CD4-positive, alpha-beta T cell treated with Interleukin-17A for 1 hour (primary cell): ENCODE measurements at regions not wholly inside any gene's neighbourhood (a gene's known extent, or its start where the extent isn't known, plus 50 kb on each side); places are given as distances from the start of the nearest gene placed in this dataset.

Source experiments
- DNase-seq: peaks from one replicate; pipeline ENCODE4 v3.0.0-alpha.2; 2020

DNA sequence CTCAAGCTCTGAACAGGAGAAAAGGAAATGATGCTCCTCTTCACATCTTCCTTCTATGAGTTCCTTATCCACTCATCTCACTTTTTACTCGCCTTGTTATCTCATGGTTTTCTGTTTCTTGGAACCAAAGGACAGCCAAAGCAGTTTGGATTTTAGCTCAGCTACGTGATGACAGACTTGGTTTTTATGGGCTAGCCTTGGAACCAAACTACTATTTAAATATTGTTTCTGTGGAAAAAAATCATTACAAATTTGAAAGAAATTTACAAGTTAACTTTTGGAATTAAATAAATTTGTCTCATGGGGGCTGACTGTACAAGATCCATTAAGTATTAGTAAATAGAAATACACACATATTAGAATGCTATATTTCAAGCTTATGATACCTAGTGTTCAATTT, 727.8 kb upstream of the FANCL start:
- DNase-seq = no peak

GRCh38 chr2:58967736-58968135, 726.6 kb upstream of the FANCL start:
- DNase-seq = no peak

DNA sequence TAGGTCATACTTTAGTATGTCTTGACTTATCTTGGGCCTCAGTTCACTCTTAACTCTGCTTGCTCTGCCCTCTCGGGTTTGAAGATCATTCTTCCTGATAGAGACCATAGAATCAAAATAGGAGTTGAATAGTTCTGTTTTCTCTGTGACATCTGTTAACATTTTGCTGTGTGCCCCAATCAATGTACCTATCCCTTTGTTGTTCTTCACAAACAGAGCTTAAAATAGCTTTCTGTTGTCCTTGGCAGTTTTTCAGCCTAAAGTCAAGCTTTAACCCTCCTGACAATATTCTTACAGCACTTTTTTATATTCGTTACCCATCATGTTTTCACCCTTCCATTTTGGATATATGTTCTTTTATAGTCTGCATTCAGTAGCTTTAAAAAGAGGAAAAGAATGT, 724.5 kb upstream of the FANCL start:
- no peak for DNase-seq

DNA sequence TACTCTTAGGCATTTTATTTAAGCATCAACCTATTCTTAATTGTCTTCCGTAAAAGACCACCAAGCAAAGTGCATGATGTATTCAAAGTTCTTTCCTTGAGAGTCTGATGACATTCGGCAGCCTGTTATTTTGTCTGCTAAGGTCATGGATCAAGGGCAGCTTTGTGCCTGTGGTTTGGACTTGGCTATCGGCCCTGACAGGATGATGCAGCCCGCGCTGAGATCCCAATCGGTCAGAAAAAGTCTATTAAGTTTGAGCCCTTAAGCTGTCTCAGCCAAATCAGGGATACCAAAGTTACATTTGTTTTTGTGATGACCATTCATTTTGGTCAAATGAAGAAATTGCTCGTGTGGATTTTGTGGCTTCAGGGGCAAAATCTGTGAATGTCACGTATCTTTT, 718.9 kb upstream of the FANCL start:
- DNase-seq = no peak

DNA sequence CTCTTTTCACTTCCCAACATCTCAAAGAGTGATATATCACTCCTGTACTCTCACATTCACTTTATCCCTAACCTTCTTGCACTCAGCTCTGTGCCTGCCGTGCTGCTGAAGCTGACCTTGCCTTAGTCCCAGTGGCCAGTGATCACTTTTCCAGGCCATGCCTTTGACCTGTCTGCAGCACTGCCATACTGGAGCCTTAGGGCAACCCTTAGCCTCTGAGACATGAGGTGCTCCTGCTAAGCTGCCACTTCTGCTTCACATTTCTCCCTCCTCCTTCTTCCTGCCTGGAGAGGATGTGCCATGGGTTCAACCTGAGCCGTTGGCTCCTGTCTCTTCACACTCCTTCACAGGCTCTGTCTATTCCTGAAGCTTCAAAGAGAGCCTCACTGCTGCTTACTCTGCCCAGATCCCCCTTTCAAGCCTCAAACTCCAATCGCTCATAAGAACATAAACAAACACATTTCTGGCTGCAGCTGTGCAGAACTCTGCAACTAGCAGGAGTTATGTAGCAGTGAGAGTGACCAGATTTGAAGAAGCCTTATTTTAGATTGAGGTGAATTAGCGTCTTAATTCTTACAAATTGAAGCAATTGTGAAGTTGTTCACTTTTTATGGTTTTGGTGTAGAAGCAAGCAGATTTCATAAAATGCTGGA, 716.2 kb upstream of the FANCL start:
- DNase-seq = no peak

GRCh38 chr2:58954880-58955385, 713.8 kb upstream of the FANCL start:
- no peak for DNase-seq

DNA sequence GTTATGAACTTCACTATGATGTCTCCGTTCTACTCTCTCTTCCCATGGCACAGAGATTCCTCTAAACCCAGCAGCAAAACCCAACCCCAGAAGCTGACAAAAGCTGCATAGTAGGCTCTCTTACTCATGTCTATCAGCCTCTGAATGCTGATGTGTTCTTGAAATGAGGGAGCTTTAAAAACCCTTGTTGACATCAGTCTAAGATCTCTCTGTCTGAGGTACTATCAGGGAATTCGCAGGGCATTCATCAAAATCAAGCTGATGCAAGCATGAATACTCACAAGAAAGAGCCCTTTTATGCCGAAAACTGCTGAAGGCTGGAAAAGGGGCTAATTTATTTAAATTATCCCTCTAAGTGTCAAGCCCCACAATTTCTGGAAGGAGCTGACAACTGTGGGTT, 710.6 kb upstream of the FANCL start:
- no peak for DNase-seq

DNA sequence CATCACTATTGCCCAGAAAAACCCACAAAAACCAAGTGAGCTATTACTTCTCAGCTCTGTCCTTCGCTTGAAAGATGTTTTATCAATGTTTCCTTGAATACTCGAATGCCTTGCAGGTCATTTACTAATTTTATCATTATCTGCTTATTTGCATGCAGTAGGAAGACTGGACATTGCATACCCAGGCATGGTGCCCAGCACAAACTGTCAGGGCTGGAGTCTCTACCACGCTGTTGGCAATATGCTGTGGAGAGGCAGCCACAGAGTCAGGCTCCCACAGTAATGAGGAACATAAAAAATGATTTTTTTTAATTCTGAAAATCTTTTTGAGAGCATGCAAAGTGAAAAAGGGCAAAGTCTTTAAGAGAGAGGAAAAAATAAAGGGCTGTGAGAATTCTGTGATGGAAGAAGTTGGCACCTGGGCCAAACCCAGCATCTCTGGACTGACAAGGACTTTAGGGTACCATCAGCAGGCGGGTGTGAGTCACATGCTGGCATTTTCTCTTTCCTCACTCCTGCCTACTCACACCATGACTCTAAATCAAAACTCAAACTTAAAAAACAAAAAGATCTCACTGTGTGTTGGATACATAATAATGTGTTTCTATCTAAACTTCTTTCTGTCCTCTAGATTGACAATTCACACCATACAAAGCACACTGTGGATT, 709.8 kb upstream of the FANCL start:
- DNase-seq = no peak

DNA sequence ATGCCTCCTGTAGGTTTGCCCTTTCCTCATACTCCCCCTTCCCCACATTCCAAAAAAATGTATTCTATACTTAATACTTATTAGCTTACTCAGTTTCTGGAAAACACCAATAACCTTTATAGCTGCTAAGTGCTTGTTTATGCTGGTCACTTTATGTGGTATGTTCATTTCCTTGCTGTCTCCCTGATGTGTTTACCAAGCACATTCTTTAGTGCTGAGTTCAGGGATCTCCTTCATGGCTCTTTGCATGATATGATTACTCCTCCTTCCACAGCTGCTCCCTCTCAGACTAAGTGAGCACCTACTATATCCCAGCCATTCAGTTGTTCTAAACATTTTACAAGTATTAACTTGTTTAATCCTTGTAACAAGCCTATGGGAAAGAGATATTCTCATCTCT, 698.3 kb upstream of the FANCL start:
- DNase-seq = no peak

DNA sequence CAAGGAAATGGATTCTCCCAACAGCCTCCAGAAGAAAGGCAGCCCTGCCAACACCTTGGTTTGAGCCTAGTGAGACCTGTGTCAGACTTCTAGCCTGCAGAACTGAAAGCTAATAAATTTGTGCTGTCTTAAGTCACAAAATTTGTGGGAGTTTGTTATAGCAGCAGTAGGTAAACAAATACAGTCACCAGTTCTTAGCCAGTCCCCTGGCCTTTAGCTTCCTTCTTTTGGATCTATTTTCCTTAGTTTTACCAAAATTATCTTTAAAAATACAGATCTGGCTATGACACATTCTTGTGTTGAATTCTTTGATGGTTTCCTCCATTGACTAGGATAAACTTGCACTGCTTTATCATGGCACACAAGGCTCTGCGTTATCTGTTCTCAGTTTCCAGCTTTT, 697.9 kb upstream of the FANCL start:
- DNase-seq = no peak

GRCh38 chr2:58932801-58933200, 691.7 kb upstream of the FANCL start:
- DNase-seq = no peak

DNA sequence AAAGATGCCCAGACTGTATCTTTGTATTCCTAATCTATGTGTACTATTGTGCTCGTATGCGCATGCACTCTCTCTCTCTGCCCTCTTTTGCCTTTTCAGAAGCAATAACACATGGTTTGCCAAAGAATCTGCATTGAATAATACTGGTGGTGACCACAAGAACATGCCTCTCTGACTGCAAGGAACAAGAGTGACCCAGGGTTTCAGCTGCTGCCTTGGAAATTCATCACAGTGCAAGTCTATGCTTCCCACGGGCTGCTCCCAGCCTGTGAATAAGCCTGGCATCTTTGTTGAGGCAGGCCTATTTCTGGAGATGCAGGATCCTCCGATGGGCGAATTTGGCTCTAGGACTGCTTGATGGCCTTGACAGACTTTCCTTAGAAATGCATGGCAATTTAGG, 689.4 kb upstream of the FANCL start:
- no peak for DNase-seq

DNA sequence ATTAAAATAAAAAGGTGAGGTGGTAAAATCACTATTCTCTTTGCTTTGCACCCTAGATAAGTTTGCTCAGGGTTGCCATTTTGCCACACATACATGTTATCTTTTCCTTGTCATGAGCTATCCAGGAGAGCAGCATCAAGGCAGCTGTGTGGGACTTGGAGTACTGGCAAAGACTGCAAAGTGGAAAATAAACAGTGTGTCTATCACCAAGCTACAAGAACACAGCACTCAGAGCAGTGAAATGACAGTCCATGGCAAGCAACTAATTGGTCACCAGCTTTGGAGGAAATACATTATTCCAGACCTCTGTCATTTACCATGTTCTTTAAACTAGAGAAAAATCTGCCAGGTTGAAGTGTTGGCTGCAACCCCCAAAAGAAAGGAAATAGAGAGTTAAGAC, 687.8 kb upstream of the FANCL start:
- DNase-seq = no peak

DNA sequence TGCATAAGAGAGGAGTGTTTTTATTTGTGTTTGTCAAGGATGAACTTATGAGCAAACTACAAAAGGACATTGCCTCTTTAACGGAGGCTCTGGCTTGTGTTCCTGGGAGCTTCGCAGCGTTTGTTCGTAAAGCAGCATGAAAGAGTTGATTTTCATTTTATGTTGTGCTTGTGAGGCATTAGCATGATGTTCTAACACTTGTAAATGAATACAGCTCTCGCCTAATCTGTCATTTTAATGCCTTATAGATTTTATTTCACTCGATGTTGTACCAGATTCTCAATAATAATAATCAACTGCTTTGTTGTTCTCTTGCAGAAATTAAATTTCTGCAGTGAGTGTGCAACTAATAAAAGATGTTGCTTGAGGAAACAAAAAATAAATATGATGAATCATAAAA, 687.3 kb upstream of the FANCL start:
- no peak for DNase-seq

GRCh38 chr2:58926112-58926511, 685.0 kb upstream of the FANCL start:
- DNase-seq = no peak

DNA sequence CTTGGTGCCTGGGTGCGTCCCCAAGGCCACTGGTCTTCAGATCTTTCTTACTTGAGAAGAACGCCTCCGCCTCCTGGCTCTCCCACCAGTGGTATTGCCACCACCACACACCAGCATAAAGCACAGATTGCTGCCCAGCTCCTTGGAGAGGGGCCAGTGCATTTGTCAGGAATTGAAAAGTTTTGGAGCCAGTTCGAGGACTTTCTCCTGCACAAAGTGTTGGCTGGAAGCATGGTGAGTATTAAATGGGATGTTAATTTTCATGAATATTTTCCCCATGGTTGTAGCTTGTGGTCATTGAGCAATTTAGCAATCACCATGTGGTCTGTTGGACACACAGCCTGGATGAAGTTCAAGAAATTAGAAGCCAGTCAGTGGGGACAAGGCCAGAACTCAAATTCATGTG, 684.6 kb upstream of the FANCL start:
- no peak for DNase-seq

GRCh38 chr2:58923869-58924268, 682.7 kb upstream of the FANCL start:
- DNase-seq = no peak

GRCh38 chr2:58922245-58922644, 681.1 kb upstream of the FANCL start:
- DNase-seq = no peak

DNA sequence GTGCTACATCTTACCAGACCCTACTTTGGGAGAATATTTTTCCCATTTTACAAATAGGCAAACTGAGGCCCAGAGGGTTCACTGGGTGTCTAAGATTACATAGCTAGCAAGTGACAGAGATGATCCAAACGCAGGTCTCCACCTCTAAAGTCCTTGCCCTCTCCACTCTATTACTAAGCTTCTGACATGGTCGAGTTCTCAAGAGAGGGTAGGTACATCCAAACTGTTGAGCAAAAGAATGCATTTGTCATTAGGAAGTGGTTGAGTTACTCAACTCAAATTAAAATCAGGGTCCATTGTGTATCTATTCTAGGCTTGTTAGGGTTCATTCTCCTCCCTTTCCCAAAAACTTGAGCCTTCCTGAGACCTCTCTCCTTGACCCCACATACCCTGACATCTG, 680.6 kb upstream of the FANCL start:
- no peak for DNase-seq

DNA sequence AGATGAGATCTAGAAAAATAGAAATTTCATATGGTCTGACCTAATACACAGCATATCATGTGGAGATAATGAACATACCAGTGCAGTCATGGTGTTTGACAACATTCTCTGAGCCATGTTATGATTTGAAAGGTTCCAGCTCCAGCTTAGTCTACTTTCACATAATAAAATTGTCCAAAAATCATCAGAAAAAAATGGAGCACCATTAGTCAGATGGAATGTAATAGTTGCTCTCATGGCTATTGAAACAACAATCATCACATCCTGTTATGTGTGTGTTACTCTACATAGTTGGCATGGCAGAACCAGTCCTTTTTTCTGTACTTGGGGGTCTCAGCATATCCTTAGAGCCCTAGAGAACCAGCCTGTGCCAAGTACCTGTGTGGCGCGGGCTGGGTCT, 678.9 kb upstream of the FANCL start:
- DNase-seq = no peak

DNA sequence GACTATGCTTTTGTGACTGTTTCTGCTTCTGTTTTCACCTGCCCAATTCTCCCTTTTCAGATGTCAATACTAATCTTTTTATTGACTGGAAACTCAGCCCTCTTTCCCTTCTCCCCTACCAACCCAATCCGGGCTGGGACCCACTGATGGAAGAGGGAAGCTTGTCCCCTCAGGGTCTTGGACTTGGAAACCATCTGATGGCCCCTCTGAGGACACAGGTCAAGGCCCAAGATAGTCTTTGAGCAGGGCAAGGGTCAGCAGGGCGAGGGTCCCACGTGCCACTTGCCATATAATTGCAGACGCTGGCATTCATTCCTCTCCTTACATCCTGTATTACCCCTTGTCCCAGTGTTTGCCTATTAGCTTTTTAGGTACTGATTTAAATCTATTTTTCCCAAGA, 678.2 kb upstream of the FANCL start:
- DNase-seq = no peak

DNA sequence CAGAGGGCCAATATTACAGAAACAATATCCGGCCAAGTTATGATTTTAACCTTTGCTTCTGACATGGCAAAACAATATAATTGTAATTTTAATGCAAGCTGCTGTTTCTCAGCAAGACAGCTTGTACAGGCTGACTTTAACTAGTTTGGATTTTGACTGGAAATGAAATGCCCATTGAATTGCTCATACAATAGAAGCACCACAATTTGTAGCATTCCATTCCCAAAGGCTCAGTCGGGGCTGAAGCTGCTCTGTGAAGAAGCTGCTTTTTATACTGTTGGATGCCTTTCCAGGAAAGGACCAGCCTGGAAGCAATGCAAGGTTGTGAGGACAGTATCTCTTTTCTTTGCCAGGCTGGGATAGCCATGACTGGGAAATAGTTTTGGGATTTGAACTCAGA, 677.0 kb upstream of the FANCL start:
- DNase-seq = no peak

- DNase-seq = no peak
Measured at GRCh38 chr2:58917596-58917995, 676.5 kb upstream of the FANCL start.

GRCh38 chr2:58916063-58916462, 674.9 kb upstream of the FANCL start:
- no peak for DNase-seq
